K562 (cell line): ENCODE measurements at regions not wholly inside any gene's neighbourhood (a gene's known extent, or its start where the extent isn't known, plus 50 kb on each side); places are given as distances from the start of the nearest gene placed in this dataset.

Experiments used
- GABPA ChIP-seq: fragments of 200-800 bp; sonication (Bioruptor generic); conservative IDR thresholded peaks from 2 replicates; pipeline ENCODE4 v1.6.1; 2016; ENCODE audit warnings: low read depth, missing genetic modification characterization, missing compliant biosample characterization
- JUND ChIP-seq, 2 experiments: IDR thresholded peaks; 2 replicates in 1 of 2; 3 replicates in 1 of 2; pipeline ENCODE4 v1.6.1; 2011; ENCODE audit warnings: borderline replicate concordance in 2 of 2, low read depth in 2 of 2, low read length in 2 of 2, improper control_type of control experiment in 1 of 2, missing biosample characterization in 1 of 2, missing genetic modification characterization in 1 of 2, missing genetic modification reagents in 1 of 2
- MEF2A ChIP-seq: IDR thresholded peaks from 2 replicates; pipeline ENCODE4 v1.6.1; 2011; ENCODE audit warnings: low read depth, mild to moderate bottlenecking, low read length, moderate library complexity; ENCODE audit not compliant: control insufficient read depth
- NR3C1 ChIP-seq: sonication (generic); formaldehyde crosslinking; IDR thresholded peaks from 2 replicates; pipeline ENCODE4 v1.8.1; 2022; ENCODE audit warnings: missing genetic modification reagents
- RAD21 ChIP-seq, 2 experiments: fragments of 250-450 bp in 1 of 2; fragments of 450-650 bp in 1 of 2; sonication (Bioruptor Pico) in 1 of 2; formaldehyde crosslinking in 1 of 2; IDR thresholded peaks in 1 of 2; conservative IDR thresholded peaks in 1 of 2; 2 replicates each; pipeline versions ENCODE4 v1.4.0 to v1.8.0; 2020 to 2022; ENCODE audit warnings: mild to moderate bottlenecking in 2 of 2, moderate library complexity in 1 of 2
- ZNF507 ChIP-seq: conservative IDR thresholded peaks from 2 replicates; pipeline ENCODE4 v1.6.1; 2017; ENCODE audit warnings: missing genetic modification characterization, missing compliant biosample characterization
- ZNF830 ChIP-seq: fragments of 250-450 bp; sonication (Bioruptor Pico); IDR thresholded peaks from 2 replicates; pipeline ENCODE4 v1.5.0; 2021; ENCODE audit warnings: mild to moderate bottlenecking

DNA sequence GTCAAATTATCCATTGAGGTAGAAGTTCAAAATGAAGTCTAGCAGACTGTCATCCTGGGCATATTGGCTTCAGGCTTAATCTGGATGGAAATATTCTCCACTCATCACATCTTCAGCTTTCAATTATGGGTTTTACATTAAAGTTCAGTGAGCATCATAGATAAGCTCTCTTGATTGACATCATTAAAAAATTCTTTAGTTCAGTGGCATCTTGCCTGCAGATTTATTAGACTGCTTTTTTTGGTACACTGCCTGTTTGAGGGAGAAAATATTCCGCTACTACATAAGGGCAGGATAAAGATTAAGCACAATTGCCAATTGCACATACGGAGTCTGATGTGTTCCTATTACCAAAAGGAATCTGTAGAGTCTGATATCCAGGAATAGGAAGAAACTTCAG, 2353.8 kb downstream of the MAT2B start:
- TF ChIP-seq GABPA (tag) (no peak), NR3C1 (no peak), ZNF830 (CRISPR knock-in tag) (no peak), RAD21 (CRISPR knock-in tag; conservative IDR thresholded peaks at IDR 0.05 in 1 of 2, IDR thresholded peaks at IDR 0.05 in 1 of 2) (no peak), ZNF507 (no peak), JUND (IDR thresholded peaks at IDR 0.05; ENCODE audit: borderline replicate concordance, low read depth, low read length) (no peak), JUND (tag; IDR thresholded peaks at IDR 0.05; ENCODE audit: borderline replicate concordance, low read depth, low read length) (no peak), MEF2A (no peak)
